ENCODE measurements at regions not wholly inside any gene's neighbourhood (a gene's known extent, or its start where the extent isn't known, plus 50 kb on each side); places are given as distances from the start of the nearest gene placed in this dataset.

DNA sequence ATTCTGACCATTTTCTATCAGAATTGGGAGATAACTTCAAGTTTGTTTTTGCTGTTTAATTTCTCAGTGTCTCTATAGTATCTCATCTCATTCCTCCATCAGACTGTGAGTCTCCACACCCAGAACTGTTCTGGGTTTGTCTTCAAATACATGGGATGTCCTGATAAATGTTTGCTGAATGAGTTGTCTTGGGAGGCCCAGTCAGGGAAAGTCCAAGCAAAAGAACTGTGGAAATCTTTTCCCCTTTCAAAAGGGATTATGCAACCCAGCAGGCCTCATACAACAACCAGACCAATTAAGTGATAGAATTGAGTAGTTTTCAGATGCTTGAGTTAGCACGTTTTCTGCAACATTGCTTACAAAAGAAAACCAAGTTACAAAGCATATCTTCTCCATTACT, 324.4 kb downstream of the BRINP1 start:
- no peak for DNase-seq

DNA sequence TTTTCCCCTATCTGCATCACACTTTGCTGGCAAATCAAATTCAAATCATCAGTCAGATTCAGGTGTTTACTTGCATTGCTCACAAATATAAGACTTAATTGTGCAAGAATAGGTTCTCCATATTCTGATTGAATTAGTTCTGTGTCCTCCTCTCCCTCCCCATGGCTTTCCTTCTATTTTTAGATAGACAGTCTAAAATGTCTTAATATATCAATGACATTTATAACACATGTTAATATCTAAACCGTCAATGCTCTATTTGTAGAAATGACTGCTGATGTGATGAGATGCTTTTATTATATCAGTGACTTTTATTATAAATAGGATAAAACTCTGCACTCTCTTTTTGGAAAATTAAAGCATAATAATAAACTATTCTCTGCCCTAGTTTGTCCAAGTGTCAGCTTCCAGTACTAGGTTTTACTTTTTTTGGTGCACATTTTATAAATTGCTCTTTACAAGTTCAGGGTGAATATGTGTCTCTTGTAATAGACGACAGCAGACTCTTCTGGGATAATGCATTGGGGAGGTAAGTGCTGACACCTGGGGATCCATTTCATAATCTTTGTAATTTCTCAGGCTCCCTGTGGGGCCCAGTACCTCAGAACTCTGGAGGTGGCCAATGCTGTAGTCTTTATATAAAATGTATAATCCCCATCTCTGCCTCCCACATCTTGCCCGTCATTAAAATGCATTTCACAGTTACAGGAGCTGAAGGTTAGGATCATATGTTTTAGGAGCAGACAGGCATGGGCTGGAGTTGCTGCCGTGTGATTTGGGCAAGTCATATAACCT, 321.5 kb downstream of the BRINP1 start:
- no peak for DNase-seq

DNA sequence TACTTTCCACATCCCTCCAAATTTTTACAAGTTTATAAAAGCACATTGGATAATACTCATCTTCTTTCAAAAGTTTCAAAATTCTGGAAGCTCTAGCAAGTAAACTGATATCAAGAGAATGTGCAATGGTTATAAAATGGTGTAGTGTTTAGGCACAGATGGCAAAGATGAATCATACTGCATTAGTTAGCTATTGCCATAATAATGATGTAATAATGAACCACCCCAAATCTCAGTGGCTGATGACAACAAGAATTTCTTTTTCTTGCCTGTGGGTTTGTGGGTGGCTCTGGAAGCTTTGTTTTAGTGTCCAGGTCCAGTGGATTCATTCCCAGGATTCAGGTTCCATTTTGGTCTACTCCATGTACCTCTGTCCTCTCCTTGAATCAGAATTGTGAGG, 319.0 kb downstream of the BRINP1 start:
- DNase-seq = no peak

DNA sequence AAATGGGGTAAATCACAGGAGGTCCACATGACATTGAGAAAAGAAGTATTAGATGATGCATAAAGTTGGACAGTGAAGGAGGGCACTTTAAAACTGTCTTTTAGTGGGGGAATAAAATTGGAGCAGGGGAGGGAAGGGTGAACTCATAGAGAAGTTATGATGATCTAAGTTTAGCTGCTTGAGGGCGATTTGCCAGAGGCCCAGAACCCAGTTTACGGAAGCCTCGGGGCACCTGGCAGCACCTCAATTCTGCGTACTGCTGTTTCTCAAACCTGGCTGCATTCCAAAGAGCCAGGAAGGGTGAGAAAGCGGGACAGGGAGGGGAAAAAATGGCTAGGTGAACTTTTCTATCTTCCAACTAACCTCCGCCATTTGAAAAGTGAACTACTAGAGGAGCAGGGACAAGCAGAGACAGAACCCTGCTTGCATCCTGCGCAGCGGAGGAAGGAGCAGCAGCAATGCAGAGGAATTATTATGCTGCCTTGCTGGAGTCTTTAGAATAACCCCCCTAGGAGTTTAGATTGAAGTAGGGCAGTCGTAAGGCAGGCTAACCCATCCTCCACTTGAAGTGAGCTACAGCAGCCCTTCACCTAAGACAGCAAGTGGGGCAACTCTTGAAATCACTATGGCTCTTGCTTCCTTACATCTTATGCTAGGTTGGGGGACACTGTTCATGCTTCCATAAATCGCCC, 316.8 kb downstream of the BRINP1 start:
- no peak for DNase-seq

DNA sequence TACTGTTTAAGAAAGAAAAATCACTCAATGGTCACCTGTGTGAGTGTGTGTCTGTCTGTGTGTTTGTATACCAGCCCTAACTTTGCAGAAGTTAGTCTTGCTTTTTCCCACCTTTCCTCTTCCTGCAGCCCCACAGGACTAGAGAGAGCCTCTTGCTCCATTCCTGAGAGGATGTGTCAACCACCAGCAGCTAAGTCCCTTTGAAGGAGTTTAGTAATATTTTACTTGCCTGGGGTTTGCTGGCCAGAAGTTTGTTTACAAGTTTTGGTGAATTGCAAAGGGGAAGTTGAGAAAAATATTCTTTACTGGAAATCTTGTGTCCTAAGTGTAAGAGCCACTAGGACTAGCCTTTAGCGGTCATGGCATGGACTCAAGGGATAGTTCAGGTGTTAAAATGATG, 316.2 kb downstream of the BRINP1 start:
- no peak for DNase-seq

DNA sequence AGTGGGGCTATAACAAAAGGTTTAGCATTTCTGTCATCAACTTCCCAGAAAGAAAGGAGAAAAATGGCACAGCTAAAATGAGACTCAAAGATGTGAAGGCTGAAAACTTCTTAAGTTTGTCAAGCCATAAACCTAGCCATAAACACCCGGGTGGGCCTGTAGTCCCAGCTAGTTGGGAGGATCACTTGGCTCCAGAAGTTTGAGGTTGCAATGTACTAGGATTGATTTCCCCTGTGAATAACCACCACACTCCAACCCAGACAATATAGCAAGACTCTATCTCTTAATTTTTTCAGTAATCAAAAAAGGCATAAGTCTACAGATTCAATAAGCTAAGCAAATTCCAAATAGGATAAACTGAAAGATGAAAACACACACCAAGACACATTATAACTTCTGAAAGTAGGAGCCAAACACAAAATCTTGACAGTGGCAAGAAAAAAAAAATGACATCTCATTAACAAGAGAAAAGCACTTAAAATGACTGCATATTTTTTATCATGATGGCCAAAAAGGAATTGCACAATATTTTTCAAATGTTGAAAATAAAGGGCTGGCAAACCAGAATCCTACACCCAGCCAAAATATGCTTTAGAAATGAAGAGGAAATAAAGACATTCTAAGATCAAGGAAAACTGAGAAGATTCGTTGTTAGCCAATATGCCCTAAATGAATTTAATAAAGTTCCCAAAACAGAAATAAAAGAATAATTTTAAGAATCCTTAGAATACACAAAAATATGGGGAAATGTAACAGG, 308.4 kb downstream of the BRINP1 start:
- no peak for DNase-seq

DNA sequence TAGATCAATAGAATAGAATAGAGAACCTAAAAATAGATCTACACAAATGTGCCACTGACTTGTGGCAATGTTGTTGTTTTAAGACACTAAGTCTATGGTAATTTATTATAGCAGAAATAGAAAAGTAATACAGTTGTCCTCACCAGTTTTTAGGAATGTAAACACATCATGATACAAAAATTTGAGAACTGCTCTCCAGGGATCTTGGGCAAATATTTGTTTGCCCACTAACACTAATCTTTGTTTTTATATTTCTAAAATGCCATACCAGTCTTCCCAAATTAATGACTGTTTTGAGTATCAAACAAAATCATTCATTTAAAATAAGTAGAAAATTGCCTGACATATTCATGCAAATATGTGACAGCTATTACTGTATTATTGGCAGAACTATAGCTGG, 297.6 kb downstream of the BRINP1 start:
- no peak for DNase-seq

DNA sequence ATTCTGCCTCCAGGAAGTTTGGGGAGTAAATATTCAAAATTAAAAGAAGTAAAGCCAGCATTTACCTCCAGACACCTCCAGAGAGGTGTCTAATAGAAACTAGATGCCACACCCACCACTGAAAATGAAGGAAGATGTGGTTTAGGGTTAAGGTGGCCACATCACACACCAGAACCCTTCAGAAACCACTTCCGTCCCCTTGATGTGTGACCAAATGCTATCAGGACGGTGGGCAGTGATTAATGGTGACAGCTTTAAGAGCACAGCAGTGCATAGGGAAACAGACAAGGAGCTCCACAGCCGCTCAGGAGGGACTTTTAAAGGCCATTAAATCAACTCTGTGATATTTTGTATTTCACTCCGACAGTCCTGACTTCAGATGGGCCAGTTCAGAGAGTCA, 295.2 kb downstream of the BRINP1 start:
- peak in 1 of 2 experiments; percentile 4 for DNase-seq

DNA sequence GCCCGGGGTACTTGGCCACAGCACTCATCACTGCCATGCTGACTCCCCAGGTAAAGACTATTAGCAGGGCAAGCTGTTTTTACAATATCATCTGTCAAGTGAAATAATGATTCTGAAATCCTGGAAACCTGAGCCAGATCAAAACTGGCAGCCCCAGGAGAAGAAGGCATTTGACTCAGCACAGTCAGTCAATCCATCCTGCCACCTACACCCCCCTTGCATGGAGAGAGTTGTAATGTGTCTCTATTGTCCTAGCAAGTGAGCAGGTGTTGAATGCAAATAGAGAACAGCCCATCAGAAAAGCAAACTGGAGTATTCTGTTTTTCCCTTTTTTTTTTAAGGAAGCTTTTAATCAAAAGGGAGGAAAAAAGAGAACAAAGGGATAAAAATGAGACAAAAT, 291.2 kb downstream of the BRINP1 start:
- no peak for DNase-seq

DNA sequence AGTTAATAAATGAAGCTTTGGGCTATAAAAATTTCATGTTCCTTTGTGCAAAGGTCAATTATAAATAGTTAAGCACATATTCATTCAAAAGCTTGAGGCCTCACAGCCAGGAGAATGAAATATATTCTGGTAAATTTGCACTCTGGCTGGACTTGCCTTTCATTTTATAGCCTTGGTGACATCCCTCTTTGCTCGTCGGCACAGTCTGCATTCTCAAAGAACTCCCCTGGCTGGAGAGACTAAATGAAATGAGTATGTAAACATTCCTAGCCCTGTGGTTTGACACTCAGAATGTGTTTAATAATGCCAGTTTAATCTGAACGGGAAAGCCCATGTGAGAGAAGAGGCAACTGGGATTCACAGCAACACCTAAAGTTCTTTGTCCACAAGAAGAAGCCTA, 285.6 kb downstream of the BRINP1 start:
- no peak for DNase-seq

DNA sequence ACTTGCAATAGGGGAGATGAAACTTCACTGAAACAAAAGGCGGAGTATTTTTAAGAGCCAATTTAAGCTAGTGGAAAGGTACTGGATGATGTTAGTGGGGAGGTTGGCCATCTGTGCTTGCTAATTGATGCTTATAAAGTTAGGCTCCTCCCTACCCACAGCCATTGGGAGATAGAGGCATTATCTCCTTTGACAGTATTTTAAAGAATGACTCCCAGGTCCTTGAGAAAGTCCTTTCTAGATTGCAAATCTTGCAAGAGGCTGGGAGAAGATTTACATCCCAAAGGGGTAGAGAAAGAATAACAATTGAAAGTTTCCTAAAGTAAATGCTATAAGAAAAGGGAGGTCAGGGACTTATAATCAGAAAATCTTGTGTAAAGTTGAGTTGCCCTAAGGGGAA, 282.6 kb downstream of the BRINP1 start:
- no peak for DNase-seq

DNA sequence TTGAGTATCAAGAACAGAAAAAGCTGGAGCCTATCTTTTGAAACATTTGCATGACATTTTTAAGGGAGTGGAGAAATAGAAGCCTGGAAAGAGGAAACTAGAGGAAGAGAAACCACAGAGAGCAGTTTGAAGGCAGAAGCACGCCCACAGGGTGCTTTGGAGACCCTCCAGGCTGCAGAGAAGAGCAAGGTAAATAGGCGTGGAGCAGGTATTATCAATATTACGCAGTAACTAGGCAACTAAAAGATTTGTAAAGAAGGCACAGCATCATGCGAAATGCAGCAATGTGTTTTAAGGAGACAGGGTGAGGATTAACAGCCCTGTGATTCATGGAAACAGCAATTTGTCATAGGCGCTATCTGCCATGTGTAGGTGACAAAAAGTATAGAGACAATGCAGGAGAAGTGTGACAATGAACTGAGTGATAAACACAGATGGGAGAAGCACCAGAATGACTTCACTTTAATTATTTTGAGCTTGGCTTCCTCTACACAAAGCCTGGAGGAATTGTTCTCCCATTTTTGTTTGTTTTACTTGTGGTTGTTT, 281.2 kb downstream of the BRINP1 start:
- DNase-seq = no peak

DNA sequence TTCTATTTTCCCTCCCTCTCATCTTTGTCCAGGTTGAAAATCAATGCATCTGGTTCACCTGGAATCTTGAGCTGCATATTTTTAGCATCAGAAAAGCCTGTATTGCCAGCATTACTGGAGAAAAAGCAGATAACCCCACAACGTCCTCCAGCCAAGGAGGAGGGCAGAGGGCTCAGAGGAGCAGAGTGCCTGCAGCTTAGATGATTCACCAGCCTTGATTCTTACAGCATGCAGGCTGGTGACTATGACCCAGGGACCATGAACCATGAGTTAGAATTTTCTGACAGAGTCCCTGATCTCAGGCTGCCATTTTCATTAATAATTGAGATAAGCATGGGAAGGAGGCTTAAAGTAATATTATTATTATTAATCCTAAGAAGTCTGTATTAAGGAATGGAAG, 278.2 kb downstream of the BRINP1 start:
- no peak for DNase-seq

DNA sequence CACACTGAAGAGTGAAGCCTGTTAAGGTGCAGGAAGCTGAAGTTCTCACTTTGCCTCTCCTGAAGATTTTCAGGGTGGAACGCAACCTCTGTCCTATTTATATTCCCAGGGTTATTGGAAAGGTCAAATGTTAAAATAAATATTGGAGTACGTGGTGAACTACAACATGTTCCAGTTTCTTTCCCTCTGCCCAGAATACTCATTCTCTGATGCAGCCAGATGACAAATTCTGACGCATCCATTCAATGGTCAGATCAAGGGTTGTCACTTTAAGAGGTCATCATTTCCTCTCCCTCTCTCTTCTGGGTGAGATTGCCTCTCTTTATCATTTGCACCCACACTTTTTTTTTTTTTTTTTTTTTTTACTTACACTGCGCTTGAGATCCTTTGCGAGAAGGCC, 277.1 kb downstream of the BRINP1 start:
- DNase-seq = no peak

DNA sequence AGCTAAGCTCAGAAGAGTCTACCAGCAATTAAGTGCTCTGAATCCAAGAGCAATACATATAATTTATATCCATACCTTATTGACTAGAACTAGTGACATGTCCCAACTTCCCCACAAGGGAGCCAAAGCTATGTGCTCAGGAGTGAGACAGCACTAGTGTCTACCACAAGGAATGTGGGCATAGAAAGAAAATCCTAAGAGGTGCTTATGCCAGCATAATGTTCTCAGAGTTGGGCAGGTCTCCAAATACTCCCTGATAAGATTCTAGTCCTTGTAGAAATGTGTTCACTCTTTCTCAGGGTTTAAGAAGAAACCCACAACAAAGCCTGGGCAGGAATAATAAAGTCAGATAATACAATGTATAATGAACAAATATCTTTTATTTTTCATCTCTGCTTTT, 275.1 kb downstream of the BRINP1 start:
- DNase-seq = no peak

DNA sequence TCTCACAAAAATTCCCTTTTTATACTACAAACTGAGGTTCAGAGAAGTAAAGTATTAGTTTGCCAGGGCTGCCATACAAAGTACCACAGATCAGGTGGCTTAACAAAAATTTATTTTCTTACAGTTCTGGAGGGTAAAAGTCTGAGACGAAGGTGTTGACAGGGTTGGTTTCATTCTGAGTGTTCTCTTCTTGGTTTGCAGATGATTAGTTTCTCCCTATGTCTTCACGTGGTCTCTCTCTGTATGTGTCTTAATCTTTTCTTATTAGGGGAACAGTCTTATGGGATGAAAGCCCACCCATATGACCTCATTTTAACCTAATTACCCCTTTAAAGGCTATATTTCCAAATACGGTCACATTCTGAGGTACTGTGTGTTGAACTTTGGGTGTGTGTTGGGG, 274.2 kb downstream of the BRINP1 start:
- DNase-seq = no peak

DNA sequence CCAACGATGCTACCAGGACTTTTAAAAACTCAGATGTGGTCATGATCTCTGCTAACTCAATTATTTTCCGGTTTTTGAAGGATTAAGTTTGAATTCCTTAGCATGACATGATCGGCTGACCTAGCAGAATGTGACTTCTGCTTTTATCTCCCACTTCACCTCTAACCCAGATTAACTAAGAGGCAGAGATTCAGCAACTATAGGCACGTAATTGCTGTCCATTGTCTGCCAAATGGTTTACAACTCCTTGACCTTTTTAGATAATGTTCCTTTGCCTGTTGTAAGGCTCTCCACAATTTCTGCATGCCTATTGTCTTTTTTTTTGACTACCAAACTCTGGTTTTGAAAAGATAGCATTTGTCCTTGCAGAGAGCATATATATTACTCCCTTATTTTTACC, 268.2 kb downstream of the BRINP1 start:
- DNase-seq = no peak

DNA sequence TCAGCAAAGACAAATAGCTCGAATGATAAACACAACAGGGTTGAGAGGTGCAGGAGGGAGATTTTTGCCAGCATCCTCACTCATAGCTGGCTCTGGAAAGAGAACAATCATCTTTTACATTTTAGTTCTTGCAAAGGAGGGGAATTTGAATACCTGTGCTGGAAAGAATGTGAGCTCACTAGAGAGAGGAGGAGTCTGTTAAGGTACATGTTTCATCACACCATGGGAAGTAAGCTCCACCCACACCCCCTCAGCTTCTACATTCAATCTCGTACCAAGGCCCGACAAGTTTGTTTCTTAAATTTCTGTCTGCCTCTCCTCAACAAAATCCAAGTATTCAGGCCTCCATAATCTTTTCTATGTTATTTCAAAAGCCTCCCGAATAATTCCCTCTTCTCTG, 254.6 kb downstream of the BRINP1 start:
- no peak for DNase-seq
